ENCODE measurements at regions not wholly inside any gene's neighbourhood (a gene's known extent, or its start where the extent isn't known, plus 50 kb on each side); places are given as distances from the start of the nearest gene placed in this dataset.

DNA sequence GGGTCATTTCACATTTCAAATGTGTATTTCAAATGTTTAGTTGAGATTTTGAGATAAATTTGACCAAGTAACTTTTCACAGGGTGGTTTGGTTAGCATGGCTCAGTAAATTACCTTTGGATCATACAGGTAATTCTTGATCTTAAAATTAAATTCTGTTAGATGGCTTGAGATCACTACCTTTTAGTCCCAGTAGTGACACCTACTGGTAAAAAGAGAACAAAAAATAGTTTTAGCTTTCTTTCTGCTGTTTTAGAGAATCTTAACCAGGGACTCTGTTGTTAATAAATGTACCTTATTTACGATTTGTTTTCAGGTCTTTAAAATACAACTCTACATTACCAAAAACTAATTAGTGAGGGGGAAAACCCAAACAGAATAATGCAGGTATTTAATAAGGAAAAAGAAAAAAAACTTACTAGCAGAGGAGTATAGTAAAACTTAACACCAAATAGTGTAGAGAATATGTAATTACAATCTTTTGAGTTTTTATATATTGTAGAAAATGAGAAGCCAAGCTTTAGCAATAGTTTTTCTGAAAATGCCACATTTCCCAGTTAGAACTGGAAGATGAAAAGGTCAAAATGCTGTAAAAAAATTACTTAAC, 620.3 kb upstream of the AGTR1 start:
- WGBS, 4 donors, result 3 to 16% (median 10%) methylated on average over 1 of the region's 1 CpG
- intact Hi-C loops (cut with DNase I), result loop anchor here in 3 of 10 donors (10.0 kb wide), 4 partner anchors 453 to 1433 kb away; no protein-coding TSS in a partner anchor
- H3K4me1 ChIP-seq, result no peaks in the 10 kb centered on the region
- ATAC-seq (no peak), DNase-seq (no peak)
- no peaks in the 10 kb centered on the region for H3K9me3 ChIP-seq
- no peak overlapping the region for H3K4me3 ChIP-seq
- no peaks in the 10 kb centered on the region for H3K36me3 ChIP-seq
- H3K27ac ChIP-seq, result no peak overlapping the region
- TF ChIP-seq, protein P1, sequence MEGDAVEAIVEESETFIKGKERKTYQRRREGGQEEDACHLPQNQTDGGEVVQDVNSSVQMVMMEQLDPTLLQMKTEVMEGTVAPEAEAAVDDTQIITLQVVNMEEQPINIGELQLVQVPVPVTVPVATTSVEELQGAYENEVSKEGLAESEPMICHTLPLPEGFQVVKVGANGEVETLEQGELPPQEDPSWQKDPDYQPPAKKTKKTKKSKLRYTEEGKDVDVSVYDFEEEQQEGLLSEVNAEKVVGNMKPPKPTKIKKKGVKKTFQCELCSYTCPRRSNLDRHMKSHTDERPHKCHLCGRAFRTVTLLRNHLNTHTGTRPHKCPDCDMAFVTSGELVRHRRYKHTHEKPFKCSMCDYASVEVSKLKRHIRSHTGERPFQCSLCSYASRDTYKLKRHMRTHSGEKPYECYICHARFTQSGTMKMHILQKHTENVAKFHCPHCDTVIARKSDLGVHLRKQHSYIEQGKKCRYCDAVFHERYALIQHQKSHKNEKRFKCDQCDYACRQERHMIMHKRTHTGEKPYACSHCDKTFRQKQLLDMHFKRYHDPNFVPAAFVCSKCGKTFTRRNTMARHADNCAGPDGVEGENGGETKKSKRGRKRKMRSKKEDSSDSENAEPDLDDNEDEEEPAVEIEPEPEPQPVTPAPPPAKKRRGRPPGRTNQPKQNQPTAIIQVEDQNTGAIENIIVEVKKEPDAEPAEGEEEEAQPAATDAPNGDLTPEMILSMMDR (IDR thresholded peaks at IDR 0.05), result peak; percentile 6 to 63 (median 45)
- no peak for TF ChIP-seq POLR2A (IDR thresholded peaks at IDR 0.05)
- H3K27me3 ChIP-seq, result no peaks in the 10 kb centered on the region

DNA sequence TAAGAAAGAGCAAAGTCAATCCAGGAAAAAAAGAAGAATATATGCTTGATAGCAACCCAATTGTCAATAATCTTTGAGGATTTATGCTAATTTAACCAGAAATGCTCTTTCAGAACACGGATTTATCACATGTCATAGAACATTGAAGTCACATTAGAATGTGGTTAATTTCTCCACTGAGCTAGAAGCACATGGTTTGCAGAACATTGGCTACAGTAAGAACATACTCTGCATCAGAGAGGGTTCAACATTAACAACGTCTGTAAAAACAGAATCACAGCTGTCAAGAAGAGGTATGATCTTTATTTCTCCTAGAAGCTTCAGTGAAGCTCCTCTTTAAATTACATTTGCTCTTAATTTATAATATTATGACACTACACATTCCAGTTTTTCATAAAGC, 619.7 kb upstream of the AGTR1 start:
- no peaks in the 10 kb centered on the region for H3K9me3 ChIP-seq
- H3K36me3 ChIP-seq, result no peaks in the 10 kb centered on the region
- H3K4me1 ChIP-seq, result no peaks in the 10 kb centered on the region
- 74 to 84% (median 77%) methylated on average over 2 of the region's 2 CpGs for WGBS, 4 donors
- ATAC-seq (no peak), DNase-seq (no peak)
- intact Hi-C loops (cut with DNase I), result loop anchor here in 3 of 10 donors (10.0 kb wide), 4 partner anchors 453 to 1433 kb away; no protein-coding TSS in a partner anchor
- H3K4me3 ChIP-seq, result no peak overlapping the region
- H3K27ac ChIP-seq, result no peak overlapping the region
- no peaks in the 10 kb centered on the region for H3K27me3 ChIP-seq
- no peak for TF ChIP-seq POLR2A (IDR thresholded peaks at IDR 0.05)
- TF ChIP-seq, protein P1 (IDR thresholded peaks at IDR 0.05), result no peak

DNA sequence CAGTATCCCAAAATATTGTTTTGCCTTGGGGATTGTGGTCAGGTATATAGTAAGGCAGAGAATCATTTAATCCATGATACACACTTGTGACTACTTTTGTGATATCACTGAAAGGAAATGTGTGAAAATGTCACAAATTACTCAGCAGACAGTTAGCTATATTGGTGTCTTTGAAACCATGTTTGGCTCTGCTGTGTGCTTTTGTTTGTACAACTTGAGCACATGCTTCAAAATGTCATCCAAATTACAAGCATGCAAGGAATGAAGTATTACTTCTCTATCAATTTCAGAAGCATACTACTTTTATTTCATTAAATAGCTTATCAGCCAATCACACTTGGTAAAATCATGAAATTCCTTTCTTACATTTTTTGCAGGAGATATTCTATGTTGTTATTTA, 619.0 kb upstream of the AGTR1 start:
- no peaks in the 10 kb centered on the region for H3K36me3 ChIP-seq
- no peak overlapping the region for H3K4me3 ChIP-seq
- intact Hi-C loops (cut with DNase I), result loop anchor here in 3 of 10 donors (10.0 kb wide), 4 partner anchors 454 to 1434 kb away; no protein-coding TSS in a partner anchor
- DNase-seq (no peak), ATAC-seq (no peak)
- H3K9me3 ChIP-seq, result no peaks in the 10 kb centered on the region
- no peaks in the 10 kb centered on the region for H3K27me3 ChIP-seq
- H3K27ac ChIP-seq, result peak overlapping the region in 1 of 12 donors; percentile 8
- H3K4me1 ChIP-seq, result no peaks in the 10 kb centered on the region
- TF ChIP-seq, protein P1 (IDR thresholded peaks at IDR 0.05), result no peak
- TF ChIP-seq POLR2A (IDR thresholded peaks at IDR 0.05), result no peak

DNA sequence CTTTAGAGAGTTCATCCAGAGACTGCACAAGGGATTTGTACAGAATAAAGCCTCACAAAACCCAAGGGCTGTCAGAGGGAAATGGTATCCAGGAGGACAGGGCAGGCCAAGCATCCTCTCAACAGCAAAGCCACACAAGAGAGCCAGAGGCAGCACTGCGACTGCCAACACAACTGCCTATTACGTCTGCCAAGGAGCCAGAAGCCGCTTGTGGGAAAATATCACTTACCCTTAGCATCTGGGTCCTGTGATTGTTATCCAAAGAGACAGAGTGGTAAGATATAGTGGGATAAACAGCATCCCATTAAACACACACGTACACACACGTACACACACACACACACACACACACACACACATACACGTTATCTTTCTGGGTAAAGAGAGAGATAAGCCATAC, 618.3 kb upstream of the AGTR1 start:
- H3K4me3 ChIP-seq, result no peak overlapping the region
- no peak for DNase-seq
- H3K27ac ChIP-seq, result peak overlapping the region in 1 of 12 donors; percentile 8
- 57 to 76% (median 70%) methylated on average over 4 to 6 of the region's 6 CpGs for WGBS, 4 donors
- no peak for ATAC-seq
- no peaks in the 10 kb centered on the region for H3K27me3 ChIP-seq
- no peaks in the 10 kb centered on the region for H3K9me3 ChIP-seq
- TF ChIP-seq POLR2A (IDR thresholded peaks at IDR 0.05), result no peak
- TF ChIP-seq, protein P1 (IDR thresholded peaks at IDR 0.05), result no peak
- intact Hi-C loops (cut with DNase I), result loop anchor here in 3 of 10 donors (10.0 kb wide), 4 partner anchors 455 to 1435 kb away; no protein-coding TSS in a partner anchor
- H3K36me3 ChIP-seq, result no peaks in the 10 kb centered on the region
- no peaks in the 10 kb centered on the region for H3K4me1 ChIP-seq
